ENCODE measurements at regions not wholly inside any gene's neighbourhood (a gene's known extent, or its start where the extent isn't known, plus 50 kb on each side); places are given as distances from the start of the nearest gene placed in this dataset.

- TF ChIP-seq ZFX (IDR thresholded peaks at IDR 0.05), result no peak
- TF ChIP-seq CTCF (conservative IDR thresholded peaks at IDR 0.05), result no peak
- H3K27ac ChIP-seq, result no peak overlapping the region
Observed at GRCh38 chr5:173796721-173797495, 91.2 kb upstream of the CPEB4 start.

- H3K27ac ChIP-seq, result no peak overlapping the region
- TF ChIP-seq ZFX (IDR thresholded peaks at IDR 0.05) (no peak), CTCF (conservative IDR thresholded peaks at IDR 0.05) (no peak)
Observed at GRCh38 chr5:173798127-173798810, 89.9 kb upstream of the CPEB4 start.

GRCh38 chr5:173800340-173800739, 87.8 kb upstream of the CPEB4 start:
- H3K27ac ChIP-seq, result no peak overlapping the region
- TF ChIP-seq CTCF (conservative IDR thresholded peaks at IDR 0.05) (no peak), ZFX (IDR thresholded peaks at IDR 0.05) (no peak)

- H3K27ac ChIP-seq, result no peak overlapping the region
- no peak for TF ChIP-seq CTCF (conservative IDR thresholded peaks at IDR 0.05)
- TF ChIP-seq ZFX (IDR thresholded peaks at IDR 0.05), result no peak
Observed at GRCh38 chr5:173801006-173801405, 87.1 kb upstream of the CPEB4 start.

GRCh38 chr5:173802670-173803165, 85.4 kb upstream of the CPEB4 start:
- H3K27ac ChIP-seq, result no peak overlapping the region
- TF ChIP-seq CTCF (conservative IDR thresholded peaks at IDR 0.05) (no peak), ZFX (IDR thresholded peaks at IDR 0.05) (no peak)

GRCh38 chr5:173804579-173804978, 83.6 kb upstream of the CPEB4 start:
- no peak for TF ChIP-seq CTCF (conservative IDR thresholded peaks at IDR 0.05)
- TF ChIP-seq ZFX (IDR thresholded peaks at IDR 0.05), result no peak
- no peak overlapping the region for H3K27ac ChIP-seq

Measured in C4-2B (cell line).